ENCODE measurements at regions not wholly inside any gene's neighbourhood (a gene's known extent, or its start where the extent isn't known, plus 50 kb on each side); places are given as distances from the start of the nearest gene placed in this dataset.

DNA sequence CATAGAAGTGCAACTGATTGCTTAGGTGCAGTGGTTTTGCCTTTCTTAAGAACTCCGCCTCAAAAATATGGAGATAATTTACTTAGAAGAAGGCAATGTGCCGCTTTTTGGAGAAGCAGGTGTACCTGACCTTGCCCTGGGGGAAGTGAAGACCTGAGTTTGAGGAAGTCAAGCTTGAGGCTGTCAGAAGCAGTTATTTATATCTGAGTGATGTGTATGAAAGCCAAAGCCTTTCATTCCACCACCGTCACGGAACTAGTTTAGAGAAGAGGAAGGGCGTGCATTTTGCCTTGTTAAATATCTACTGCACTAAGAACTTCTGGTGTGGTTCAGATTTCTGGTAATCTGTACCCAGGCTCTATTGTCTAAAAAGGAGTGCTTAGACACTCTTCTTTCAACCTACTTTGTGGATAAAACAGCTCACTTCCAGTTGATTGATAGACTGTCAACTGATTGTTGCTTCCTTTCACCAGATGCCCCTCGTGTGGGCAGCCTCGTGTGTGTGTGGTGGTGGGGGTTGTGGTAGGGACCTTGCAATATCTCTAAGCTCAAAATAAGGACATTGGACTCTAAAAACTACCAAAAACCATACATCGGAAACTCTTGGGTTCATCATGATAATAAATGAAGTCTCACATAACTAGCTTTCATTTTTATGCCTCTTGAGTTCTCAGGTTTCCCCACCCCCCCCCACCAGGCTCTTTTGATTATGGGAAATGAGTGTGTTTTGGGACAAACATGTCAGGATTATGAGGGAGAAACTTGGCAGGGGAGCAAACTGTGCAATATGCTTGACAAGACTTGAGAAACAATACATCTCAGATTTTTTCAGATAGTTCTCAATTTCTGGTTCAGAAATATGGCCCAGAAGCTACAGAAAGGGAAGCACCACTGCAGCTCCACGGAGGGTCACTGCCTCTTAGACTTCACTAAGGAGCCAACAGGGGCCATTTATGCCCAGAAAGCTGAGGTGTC lies 78.6 kb downstream of the ARF6 start:
- peak; percentile 68 for DNase-seq

GRCh38 chr14:49972131-49972671 lies 79.3 kb downstream of the ARF6 start:
- DNase-seq: peak; percentile 9

GRCh38 chr14:49972823-49973222 lies 79.9 kb downstream of the ARF6 start:
- peak; percentile 64 for DNase-seq

DNA sequence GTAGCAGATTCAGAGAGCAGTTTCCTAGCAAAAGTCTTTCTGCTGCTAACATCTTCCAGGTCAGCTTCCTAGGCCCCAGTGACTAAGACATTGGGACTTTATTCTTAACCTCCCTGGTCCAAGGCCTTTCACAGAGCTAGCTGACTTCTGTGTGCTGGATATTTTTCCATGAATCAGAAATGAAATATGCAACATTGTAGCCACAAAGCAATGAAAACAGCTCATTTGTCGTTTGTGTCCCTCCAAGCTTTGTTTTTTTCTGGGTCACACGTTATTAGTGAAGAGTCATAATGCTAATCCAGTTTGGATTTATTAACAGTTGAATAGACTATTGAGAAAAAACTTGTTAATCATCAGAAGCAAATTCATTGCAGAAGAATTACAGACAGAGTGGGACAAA lies 82.4 kb downstream of the ARF6 start:
- DNase-seq: no peak

DNA sequence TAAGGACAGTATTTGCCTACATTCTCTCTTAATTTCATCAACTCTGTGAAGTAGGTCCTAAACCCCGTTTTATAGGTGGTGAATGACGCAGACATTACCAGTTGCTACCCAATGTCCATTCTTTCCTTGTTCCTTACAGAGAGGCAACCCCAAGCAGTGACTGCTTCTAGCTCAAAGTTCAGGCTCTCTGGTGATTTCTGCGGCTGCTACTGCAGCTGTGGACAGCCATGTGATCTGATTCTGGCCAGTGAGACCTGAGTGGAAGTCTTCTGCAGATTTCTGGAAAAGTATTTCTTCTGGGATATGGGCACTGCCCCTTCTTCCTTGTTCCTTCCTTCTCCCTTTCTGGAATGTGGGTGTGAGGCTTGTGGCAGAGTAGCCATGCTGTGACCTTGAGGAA lies 82.9 kb downstream of the ARF6 start:
- DNase-seq: no peak

- DNase-seq: peak; percentile 66
Measured at GRCh38 chr14:49977126-49977841, 84.4 kb downstream of the ARF6 start.

DNA sequence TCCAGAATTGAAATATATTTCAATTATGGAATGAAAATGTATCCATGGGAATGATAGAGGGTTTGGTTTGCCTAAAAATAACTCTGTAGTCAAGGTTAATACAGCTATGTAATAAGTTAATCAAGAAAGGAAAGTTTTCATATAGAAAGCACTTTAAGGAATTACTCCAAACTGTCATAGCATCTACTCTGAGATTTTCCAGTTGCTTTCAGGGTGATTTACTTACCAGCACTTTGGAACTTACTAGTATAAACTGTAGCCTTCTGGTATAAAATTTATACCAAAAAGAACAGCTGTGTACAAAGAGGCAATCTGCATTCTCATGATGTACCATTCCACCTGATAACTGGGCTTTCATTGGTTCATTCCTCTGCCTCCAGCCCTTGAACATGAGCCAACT lies 87.1 kb downstream of the ARF6 start:
- no peak for DNase-seq

GRCh38 chr14:49982082-49982481 lies 89.2 kb downstream of the ARF6 start:
- no peak for DNase-seq

DNA sequence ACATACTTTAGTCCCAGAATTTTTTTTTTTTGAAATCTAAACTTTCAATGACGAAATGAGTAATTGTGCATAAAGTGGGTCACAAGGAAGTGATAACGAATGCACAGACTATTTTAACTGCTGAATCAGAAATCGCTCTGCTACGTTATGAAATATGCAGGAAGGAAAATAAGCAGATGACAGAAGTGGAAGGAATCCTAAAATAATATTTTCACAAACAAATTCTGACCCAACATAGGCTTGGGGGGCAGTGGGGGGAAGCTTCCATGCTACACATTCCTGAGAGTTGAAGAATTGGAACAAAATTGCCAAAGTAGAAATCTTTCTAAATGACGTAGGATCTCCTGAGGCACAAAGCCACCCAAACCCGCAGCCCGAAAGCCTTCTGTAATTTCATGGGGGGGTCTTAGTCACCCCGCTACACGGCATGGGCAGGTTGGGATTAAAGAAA lies 89.6 kb downstream of the ARF6 start:
- DNase-seq: peak; percentile 40

- DNase-seq: no peak
Measured at GRCh38 chr14:49984424-49984823, 91.5 kb downstream of the ARF6 start.

- no peak for DNase-seq
Measured at GRCh38 chr14:49986343-49987014, 93.6 kb downstream of the ARF6 start.

GRCh38 chr14:49988080-49988990 lies 95.5 kb downstream of the ARF6 start:
- DNase-seq: no peak

- no peak for DNase-seq
Measured at GRCh38 chr14:49989966-49990365, 97.1 kb downstream of the ARF6 start.

GRCh38 chr14:49991491-49991890 lies 98.6 kb downstream of the ARF6 start:
- no peak for DNase-seq

DNA sequence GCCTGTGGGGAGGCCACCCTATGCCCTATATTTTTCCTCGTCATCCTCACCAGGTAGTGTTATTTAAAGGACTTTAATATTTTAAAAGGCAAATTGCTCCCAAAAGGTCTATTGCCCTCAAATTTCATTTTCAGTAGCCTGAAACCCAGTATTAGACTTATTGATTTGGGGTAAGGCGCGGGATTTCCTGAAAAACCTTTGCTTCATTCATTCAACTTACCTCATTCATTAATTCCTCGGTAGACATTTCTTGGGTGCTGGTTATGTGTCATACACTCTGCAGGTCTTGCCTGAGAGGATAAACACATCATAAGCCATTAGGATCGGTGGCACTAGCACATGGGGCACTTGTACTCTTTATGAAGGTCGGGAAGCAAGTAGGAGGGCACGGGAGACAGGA lies 99.2 kb downstream of the ARF6 start:
- no peak for DNase-seq

- DNase-seq: no peak
Measured at GRCh38 chr14:49992448-49992847, 99.6 kb downstream of the ARF6 start.

DNA sequence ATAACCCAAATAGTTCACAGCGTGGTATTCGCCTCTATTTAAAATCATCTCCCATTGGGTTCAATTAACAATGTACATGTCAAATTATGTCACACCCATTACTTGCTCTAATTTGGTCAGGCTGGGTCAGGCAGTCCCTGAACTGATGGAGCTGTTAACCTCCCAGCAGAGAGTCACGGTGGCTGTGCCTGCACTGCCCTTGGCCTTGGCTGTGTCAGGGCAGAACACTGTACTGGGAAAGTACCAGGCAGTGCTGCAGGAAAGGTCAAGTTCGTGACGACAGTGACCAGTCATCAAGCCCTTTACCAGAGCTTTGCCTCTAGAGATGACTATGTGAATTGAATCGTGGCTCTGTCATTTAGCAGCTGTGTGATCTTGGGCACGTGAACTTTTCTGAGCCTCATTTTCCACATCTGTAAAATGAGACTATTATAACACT lies 100.0 kb downstream of the ARF6 start:
- no peak for DNase-seq

DNA sequence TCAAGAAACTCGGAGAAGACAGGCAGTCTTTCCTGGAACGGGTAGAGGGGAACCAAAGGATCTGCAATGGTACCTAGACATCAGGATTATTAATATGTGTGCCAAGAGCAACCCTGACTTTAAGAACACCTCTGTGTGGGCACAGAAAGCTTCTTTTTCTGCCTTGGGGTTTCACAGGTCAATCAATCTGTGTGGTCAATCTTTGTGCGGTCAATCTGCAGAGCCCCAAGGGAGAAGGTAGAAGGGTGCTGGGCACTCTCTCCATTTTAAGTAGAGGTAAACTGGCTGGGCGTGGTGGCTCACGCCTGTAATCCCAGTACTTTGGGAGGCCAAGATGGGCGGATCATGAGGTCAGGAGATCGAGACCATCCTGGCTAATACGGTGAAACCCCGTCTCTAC lies 100.7 kb downstream of the ARF6 start:
- no peak for DNase-seq

DNA sequence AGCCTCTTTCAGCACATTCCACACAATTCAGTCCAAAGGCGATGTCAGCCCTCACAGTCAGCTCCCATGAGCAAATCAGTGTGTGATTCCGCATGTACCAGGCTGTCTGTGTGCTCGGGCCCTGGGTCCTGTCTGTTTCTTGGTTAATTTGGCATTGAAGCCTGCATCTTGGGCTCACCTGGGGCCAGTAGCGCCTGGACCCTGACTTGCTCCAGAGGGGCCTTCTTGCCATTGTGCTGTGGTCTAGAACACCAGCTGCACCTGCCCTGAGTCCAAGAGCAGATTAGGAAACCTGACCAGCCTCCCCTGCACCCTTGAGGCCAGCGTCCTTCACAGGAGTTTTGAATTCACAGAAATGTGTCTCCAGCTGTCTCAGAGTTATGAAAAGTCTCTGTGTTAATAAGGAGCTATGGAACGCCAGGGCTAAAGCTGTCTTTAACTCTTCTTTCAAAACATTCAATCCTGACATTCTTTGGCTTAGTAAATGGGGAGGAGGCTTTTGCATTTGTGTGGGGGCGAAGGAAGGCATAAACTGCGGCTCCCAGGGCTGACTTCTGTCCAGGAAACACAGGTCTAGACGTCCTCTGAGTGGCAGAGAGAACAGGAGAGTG lies 102.2 kb downstream of the ARF6 start:
- DNase-seq: no peak

DNA sequence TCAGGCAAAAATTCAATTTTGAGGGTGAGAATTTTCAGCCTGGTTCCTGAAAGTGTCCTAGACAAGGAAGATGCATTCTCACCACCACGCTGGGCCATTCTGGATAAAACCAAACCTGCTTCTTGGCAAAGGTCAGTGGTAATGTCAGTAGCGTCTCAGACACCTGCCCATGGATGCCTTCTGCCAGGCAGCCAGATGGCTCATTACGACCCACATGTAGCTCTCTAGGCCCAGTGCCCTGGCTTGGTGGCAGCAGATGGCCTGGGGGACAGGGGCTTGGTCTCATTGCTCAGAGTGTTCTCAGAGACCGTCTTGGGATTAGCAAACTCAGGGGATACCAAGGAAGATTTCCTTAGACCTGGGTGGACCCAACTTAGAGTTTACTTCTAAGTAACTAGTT lies 105.1 kb downstream of the ARF6 start:
- DNase-seq: no peak

GRCh38 chr14:49999146-49999761 lies 106.4 kb downstream of the ARF6 start:
- peak; percentile 81 for DNase-seq
